GM23248 (cell line): ENCODE measurements at regions not wholly inside any gene's neighbourhood (a gene's known extent, or its start where the extent isn't known, plus 50 kb on each side); places are given as distances from the start of the nearest gene placed in this dataset.

Experiments used
- DNase-seq: peaks from one replicate; pipeline ENCODE4 v3.0.0-alpha.2; 2015
- H2AFZ ChIP-seq: fragments of 200-600 bp; sonication (generic); 2 replicates; pipeline ENCODE4 v1.6.1; 2016; ENCODE audit warnings: antibody characterized with exemption
- H3F3A ChIP-seq: fragments of 200-600 bp; sonication (generic); 2 replicates; pipeline ENCODE4 v1.6.1; 2016; ENCODE audit warnings: mild to moderate bottlenecking, antibody characterized with exemption, mixed run types; ENCODE audit not compliant: insufficient read depth
- H3K27ac ChIP-seq: fragments of 200-600 bp; sonication (generic); 2 replicates; pipeline ENCODE4 v1.5.1; 2016; ENCODE audit warnings: mild to moderate bottlenecking
- H3K27me3 ChIP-seq: fragments of 200-600 bp; sonication (generic); replicated peaks from 2 replicates; pipeline ENCODE4 v1.6.1; 2016; ENCODE audit warnings: mild to moderate bottlenecking; ENCODE audit not compliant: insufficient read depth
- H3K36me3 ChIP-seq: fragments of 200-600 bp; sonication (generic); 2 replicates; pipeline ENCODE4 v1.6.1; 2016; ENCODE audit warnings: low read depth, mild to moderate bottlenecking
- H3K4me1 ChIP-seq: fragments of 200-600 bp; sonication (generic); 2 replicates; pipeline ENCODE4 v1.6.1; 2016; ENCODE audit warnings: mild to moderate bottlenecking; ENCODE audit not compliant: insufficient read depth
- H3K4me2 ChIP-seq: fragments of 200-600 bp; sonication (generic); one replicate; pipeline ENCODE4 v1.6.1; 2016; ENCODE audit warnings: mild to moderate bottlenecking; ENCODE audit not compliant: unreplicated experiment
- H3K4me3 ChIP-seq: fragments of 200-600 bp; sonication (generic); 2 replicates; pipeline ENCODE4 v1.5.1; 2016; ENCODE audit warnings: mild to moderate bottlenecking
- H3K79me2 ChIP-seq: fragments of 200-600 bp; sonication (generic); 2 replicates; pipeline ENCODE4 v1.6.1; 2016; ENCODE audit warnings: mild to moderate bottlenecking; ENCODE audit not compliant: insufficient read depth
- H3K9ac ChIP-seq: fragments of 200-600 bp; sonication (generic); 2 replicates; pipeline ENCODE4 v1.6.1; 2016; ENCODE audit warnings: mild to moderate bottlenecking
- H3K9me2 ChIP-seq: fragments of 200-600 bp; sonication (generic); 2 replicates; pipeline ENCODE4 v1.6.1; 2016; ENCODE audit warnings: mixed run types, mild to moderate bottlenecking, moderate library complexity; ENCODE audit not compliant: insufficient read depth
- H3K9me3 ChIP-seq: fragments of 200-600 bp; sonication (generic); one replicate; pipeline ENCODE4 v1.6.1; 2017; ENCODE audit warnings: low read depth
- H4K20me1 ChIP-seq: fragments of 200-600 bp; sonication (generic); 2 replicates; pipeline ENCODE4 v1.6.0; 2016; ENCODE audit not compliant: insufficient read depth
- EZH2 ChIP-seq: fragments of 200-600 bp; sonication (generic); IDR thresholded peaks from 2 replicates; pipeline ENCODE4 v1.6.1; 2018; ENCODE audit warnings: antibody characterized with exemption, mild to moderate bottlenecking; ENCODE audit not compliant: insufficient read depth, poor library complexity, severe bottlenecking
- EZH2phosphoT487 ChIP-seq: fragments of 200-600 bp; sonication (generic); IDR thresholded peaks from 2 replicates; pipeline ENCODE4 v1.6.1; 2018; ENCODE audit warnings: antibody characterized with exemption, moderate library complexity, mild to moderate bottlenecking, low read depth; ENCODE audit not compliant: insufficient read depth
- WGBS, 2 experiments: methylation state at CpG; one replicate each; pipeline ENCODE4 v1.1.6; 2015 to 2017; ENCODE audit warnings: low lambda C conversion rate in 2 of 2, low coverage in 1 of 2; ENCODE audit errors: missing lambda C conversion rate in 2 of 2; 5-methylcytosine and 5-hydroxymethylcytosine counted together
- in situ Hi-C: fragments of 300-500 bp; cut with MboI; formaldehyde crosslinking; loops from 2 replicates; pipeline ENCODE4 v1.15.0; 2020

GRCh38 chr12:16927259-16927658, 321.3 kb upstream of the LMO3 start:
- Histone ChIP-seq H4K20me1 (no peaks in the 10 kb centered on the region), H3K36me3 (no peaks in the 10 kb centered on the region; the same call in 1 of the 2 replicates), H3K4me1 (no peaks in the 10 kb centered on the region), H3K4me2 (no peak overlapping the region), H3K9ac (no peak overlapping the region), H3K9me3 (peaks cover 4% of the 10 kb centered on the region), H3K27ac (no peak overlapping the region), H3K27me3 (no peaks in the 10 kb centered on the region), H2AFZ (no peak overlapping the region), H3K79me2 (no peaks in the 10 kb centered on the region), H3F3A (no peaks in the 10 kb centered on the region), H3K4me3 (no peak overlapping the region), H3K9me2 (no peaks in the 10 kb centered on the region)
- TF ChIP-seq EZH2phosphoT487 (no peak), EZH2 (no peak)
- no peak for DNase-seq
- 11 to 19% methylated on average over 2 of the region's 2 CpGs for WGBS, 2 experiments
- in situ Hi-C loops, result no loop called here

GRCh38 chr12:16920451-16920850, 314.5 kb upstream of the LMO3 start:
- H3K79me2 ChIP-seq, result no peaks in the 10 kb centered on the region
- H2AFZ ChIP-seq, result no peak overlapping the region
- 26 to 35% methylated on average over 1 of the region's 1 CpG for WGBS, 2 experiments
- H4K20me1 ChIP-seq, result no peaks in the 10 kb centered on the region
- no peaks in the 10 kb centered on the region for H3F3A ChIP-seq
- in situ Hi-C loops, result no loop called here
- DNase-seq, result no peak
- no peaks in the 10 kb centered on the region for H3K4me1 ChIP-seq
- no peak overlapping the region for H3K27ac ChIP-seq
- TF ChIP-seq EZH2, result no peak
- no peak for TF ChIP-seq EZH2phosphoT487
- no peak overlapping the region for H3K4me2 ChIP-seq
- no peaks in the 10 kb centered on the region for H3K27me3 ChIP-seq
- H3K36me3 ChIP-seq, result no peaks in the 10 kb centered on the region
- H3K9me2 ChIP-seq, result no peaks in the 10 kb centered on the region
- no peaks in the 10 kb centered on the region for H3K9me3 ChIP-seq
- H3K9ac ChIP-seq, result no peak overlapping the region
- no peak overlapping the region for H3K4me3 ChIP-seq

- Histone ChIP-seq H3K27me3 (no peaks in the 10 kb centered on the region), H3K9ac (no peak overlapping the region), H3K79me2 (no peaks in the 10 kb centered on the region), H3K4me1 (no peaks in the 10 kb centered on the region), H3K9me3 (no peaks in the 10 kb centered on the region), H3F3A (no peaks in the 10 kb centered on the region), H4K20me1 (no peaks in the 10 kb centered on the region), H3K36me3 (no peaks in the 10 kb centered on the region), H2AFZ (no peak overlapping the region), H3K9me2 (no peaks in the 10 kb centered on the region), H3K4me3 (no peak overlapping the region), H3K27ac (no peak overlapping the region), H3K4me2 (no peak overlapping the region)
- TF ChIP-seq EZH2 (no peak), EZH2phosphoT487 (no peak)
- in situ Hi-C loops, result no loop called here
- no peak for DNase-seq
Observed at GRCh38 chr12:16919551-16919950, 313.6 kb upstream of the LMO3 start.

GRCh38 chr12:16914853-16915252, 308.9 kb upstream of the LMO3 start:
- TF ChIP-seq EZH2 (no peak), EZH2phosphoT487 (no peak)
- 0% methylated on average over 1 of the region's 1 CpG for WGBS, 2 experiments
- no peaks in the 10 kb centered on the region for H3K9me3 ChIP-seq

GRCh38 chr12:16913832-16914490, 308.0 kb upstream of the LMO3 start:
- Histone ChIP-seq H3K4me1 (no peaks in the 10 kb centered on the region), H3F3A (no peaks in the 10 kb centered on the region), H3K9me3 (no peaks in the 10 kb centered on the region), H3K36me3 (no peaks in the 10 kb centered on the region), H2AFZ (no peak overlapping the region), H3K4me3 (no peak overlapping the region), H4K20me1 (no peaks in the 10 kb centered on the region), H3K27me3 (no peaks in the 10 kb centered on the region), H3K79me2 (no peaks in the 10 kb centered on the region), H3K4me2 (no peak overlapping the region), H3K9ac (no peak overlapping the region), H3K27ac (no peak overlapping the region), H3K9me2 (no peaks in the 10 kb centered on the region)
- no peak for DNase-seq
- no peak for TF ChIP-seq EZH2phosphoT487
- no peak for TF ChIP-seq EZH2
- in situ Hi-C loops, result no loop called here
- WGBS, 2 experiments, result 36 to 58% methylated on average over 1 of the region's 1 CpG

More at GRCh38 chr12:16914853-16915252, 308.9 kb upstream of the LMO3 start:
- no peak overlapping the region for H3K27ac ChIP-seq
- H3F3A ChIP-seq, result no peaks in the 10 kb centered on the region
- in situ Hi-C loops, result no loop called here
- no peak overlapping the region for H2AFZ ChIP-seq
- no peak overlapping the region for H3K4me3 ChIP-seq
- no peaks in the 10 kb centered on the region for H3K79me2 ChIP-seq
- no peaks in the 10 kb centered on the region for H3K36me3 ChIP-seq
- H3K4me2 ChIP-seq, result no peak overlapping the region
- H4K20me1 ChIP-seq, result no peaks in the 10 kb centered on the region
- no peaks in the 10 kb centered on the region for H3K27me3 ChIP-seq
- H3K9ac ChIP-seq, result no peak overlapping the region
- DNase-seq, result no peak
- no peaks in the 10 kb centered on the region for H3K9me2 ChIP-seq
- no peaks in the 10 kb centered on the region for H3K4me1 ChIP-seq
